DMS114 treated with DMSO at 0.1 percent for 48 hours (cell line): ENCODE measurements at regions not wholly inside any gene's neighbourhood (a gene's known extent, or its start where the extent isn't known, plus 50 kb on each side); places are given as distances from the start of the nearest gene placed in this dataset.
"Not testable (repeated sequence)": the region's sequence is repeated elsewhere in the genome, so short reads cannot be mapped to it uniquely, and the experiment has no call there.

Experiments
- DNase-seq: peaks from one replicate; lab custom pipeline; 2025; ENCODE audit not compliant: unreplicated experiment; lab: John Stamatoyannopoulos, UW

DNA sequence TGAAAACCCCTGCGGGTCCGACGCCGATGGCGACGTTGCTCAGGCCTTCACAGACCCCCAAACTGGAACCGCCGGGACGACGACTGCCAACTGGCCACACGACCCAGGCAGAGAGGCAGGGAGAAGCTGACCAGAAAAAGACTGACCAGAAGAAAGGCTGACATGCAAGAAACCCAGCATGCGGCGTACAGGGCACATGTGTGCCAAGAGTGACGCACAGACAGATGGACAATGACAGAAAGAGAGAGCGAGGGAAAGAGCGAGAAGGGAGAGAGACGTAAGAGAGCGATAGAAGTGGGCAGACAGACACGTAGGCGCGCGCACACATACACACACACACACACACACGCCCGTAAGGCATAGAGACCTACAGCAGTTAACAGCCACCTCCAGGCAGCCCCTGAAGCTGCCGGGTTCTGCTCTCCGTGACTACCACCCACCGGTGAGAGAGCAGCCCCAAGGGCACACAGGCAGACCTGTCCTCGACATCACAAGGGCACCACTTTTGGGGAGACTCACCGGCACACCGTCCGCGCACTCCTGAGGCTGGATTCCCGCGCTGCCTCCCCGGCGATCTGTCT is 67.2 kb upstream of the ZNF527 start:
- DNase-seq = no peak

- peak; percentile 24 for DNase-seq
These were observed 66.6 kb upstream of the ZNF527 start for GRCh38 chr19:37304190-37304883.

DNA sequence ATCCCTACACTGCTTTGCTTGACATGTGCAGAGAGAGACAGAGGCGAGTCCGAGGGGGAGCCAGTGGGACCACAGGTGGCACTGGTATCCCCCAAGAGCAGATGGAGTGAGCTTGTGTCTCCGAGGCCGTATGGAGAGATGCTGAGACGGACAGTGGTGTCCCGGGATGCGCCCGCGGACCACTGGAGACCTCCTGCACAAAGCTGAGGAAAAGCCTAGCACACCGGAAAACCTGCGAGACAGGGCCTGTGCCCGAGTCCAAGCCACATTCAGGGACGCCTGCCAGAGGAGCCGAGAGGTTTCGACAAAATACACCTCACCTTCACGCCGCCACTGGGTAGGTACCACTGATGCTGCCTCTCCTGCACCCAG is 66.0 kb upstream of the ZNF527 start:
- no peak for DNase-seq

- no peak for DNase-seq
These were observed 64.4 kb upstream of the ZNF527 start for GRCh38 chr19:37306383-37306963.

GRCh38 chr19:37309834-37310575 is 60.9 kb upstream of the ZNF527 start:
- DNase-seq = no peak

DNA sequence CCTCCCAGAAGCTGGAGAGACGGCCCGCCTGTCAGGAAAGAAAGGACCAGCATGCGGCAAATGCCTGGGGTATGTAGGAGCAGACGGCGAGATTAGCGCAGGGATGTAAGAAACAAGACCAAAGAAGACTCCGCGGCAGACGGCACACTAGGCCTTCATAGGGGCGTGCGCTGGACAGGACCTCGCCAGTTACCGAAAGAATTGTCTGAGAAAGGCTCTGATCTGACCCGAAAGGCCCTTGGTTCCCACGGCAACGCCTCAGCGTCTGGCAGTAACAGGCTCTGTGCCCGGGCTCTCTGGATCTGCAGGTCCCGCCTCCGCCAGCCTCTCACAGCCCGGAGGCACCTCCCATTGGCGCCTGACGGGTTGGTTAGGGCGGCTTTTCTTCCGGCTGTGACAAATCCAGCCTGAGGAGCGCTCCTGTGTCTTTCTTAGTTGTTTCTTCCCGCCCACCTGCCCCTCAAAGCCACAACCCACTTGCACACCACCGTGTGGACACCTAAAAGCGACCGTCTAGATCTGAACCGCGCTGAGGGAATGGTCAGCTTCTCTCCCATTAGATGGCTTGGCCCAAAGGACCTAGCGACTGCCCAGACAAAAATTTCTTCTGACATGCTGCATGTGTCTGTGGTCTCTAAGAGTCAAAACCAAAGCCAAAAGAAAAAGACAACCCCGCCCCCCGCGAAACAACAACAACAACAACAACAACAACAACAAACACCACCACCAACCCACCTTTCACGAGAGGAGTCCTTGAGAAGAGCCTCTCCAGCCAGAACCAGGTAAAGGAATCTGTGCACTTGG is 58.2 kb upstream of the ZNF527 start:
- peak; percentile 66 for DNase-seq

DNA sequence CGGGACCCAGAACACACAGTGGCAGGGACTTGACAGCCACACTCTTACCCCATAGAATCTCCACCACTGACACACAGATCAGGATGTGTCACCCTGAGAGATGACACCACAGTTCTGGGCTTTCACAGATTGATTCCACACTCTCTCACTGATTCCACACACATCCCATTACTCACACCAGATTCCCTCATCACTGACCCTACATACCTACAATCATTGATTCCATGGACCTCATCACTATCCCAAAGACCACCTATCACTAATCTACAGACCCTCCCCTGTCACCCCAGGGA is 57.6 kb upstream of the ZNF527 start:
- no peak for DNase-seq

GRCh38 chr19:37317403-37318209 is 53.3 kb upstream of the ZNF527 start:
- DNase-seq = peak; percentile 99

GRCh38 chr19:37320988-37321387 is 49.9 kb upstream of the ZNF527 start:
- not testable (repeated sequence) for DNase-seq
